SK-N-MC (cell line): ENCODE measurements at regions not wholly inside any gene's neighbourhood (a gene's known extent, or its start where the extent isn't known, plus 50 kb on each side); places are given as distances from the start of the nearest gene placed in this dataset.
"Not testable (repeated sequence)": the region's sequence is repeated elsewhere in the genome, so short reads cannot be mapped to it uniquely, and the experiment has no call there.

Experiments
- EZH2 ChIP-seq: fragments of 200-600 bp; sonication (generic); IDR thresholded peaks from one replicate; pipeline ENCODE4 v1.6.1; 2017; ENCODE audit warnings: antibody characterized with exemption
- FOXP2 ChIP-seq: optimal IDR thresholded peaks from 2 replicates; pipeline ENCODE3; 2011; ENCODE audit warnings: mild to moderate bottlenecking, moderate library complexity; ENCODE audit not compliant: insufficient read depth; ENCODE audit errors: extremely low read length, control extremely low read depth
- POLR2AphosphoS5 ChIP-seq: IDR thresholded peaks from 2 replicates; pipeline ENCODE4 v1.6.1; 2012; ENCODE audit warnings: mild to moderate bottlenecking, low read depth, low read length, borderline replicate concordance

- not testable (repeated sequence) for TF ChIP-seq POLR2AphosphoS5, EZH2, FOXP2
Observed at GRCh38 chr16:60770384-60770783, 1265.9 kb downstream of the CDH8 start.
